HEK293 (cell line): ENCODE measurements at regions not wholly inside any gene's neighbourhood (a gene's known extent, or its start where the extent isn't known, plus 50 kb on each side); places are given as distances from the start of the nearest gene placed in this dataset.

ENCODE experiments used
- CTCF ChIP-seq: fragments of 450-650 bp; formaldehyde crosslinking; IDR thresholded peaks from 2 replicates; pipeline ENCODE4 v1.5.1; 2016; ENCODE audit warnings: missing biosample characterization, missing genetic modification characterization
- HOXA7 ChIP-seq: sonication (generic); formaldehyde crosslinking; IDR thresholded peaks from 2 replicates; pipeline ENCODE4 v1.8.1; 2022; ENCODE audit warnings: missing genetic modification reagents, borderline replicate concordance
- MZF1 ChIP-seq: fragments of 450-650 bp; formaldehyde crosslinking; IDR thresholded peaks from 2 replicates; pipeline ENCODE4 v1.5.1; 2017; ENCODE audit warnings: missing biosample characterization, missing genetic modification characterization, borderline replicate concordance
- PATZ1 ChIP-seq: fragments of 450-650 bp; formaldehyde crosslinking; IDR thresholded peaks from 2 replicates; pipeline ENCODE4 v1.5.1; 2016; ENCODE audit warnings: missing biosample characterization, missing genetic modification characterization
- REST ChIP-seq: fragments of 450-650 bp; formaldehyde crosslinking; IDR thresholded peaks from 2 replicates; pipeline ENCODE4 v1.5.1; 2016; ENCODE audit warnings: missing biosample characterization, missing genetic modification characterization
- ZBTB48 ChIP-seq: fragments of 450-650 bp; formaldehyde crosslinking; IDR thresholded peaks from 2 replicates; pipeline ENCODE4 v1.5.1; 2016; ENCODE audit warnings: missing biosample characterization, missing genetic modification characterization
- ZNF114 ChIP-seq: fragments of 450-650 bp; formaldehyde crosslinking; IDR thresholded peaks from 2 replicates; pipeline ENCODE4 v1.5.0; 2017; ENCODE audit warnings: missing biosample characterization, missing genetic modification characterization
- ZNF121 ChIP-seq: fragments of 450-650 bp; formaldehyde crosslinking; IDR thresholded peaks from 2 replicates; pipeline ENCODE4 v1.5.1; 2016; ENCODE audit warnings: missing biosample characterization, missing genetic modification characterization
- ZNF146 ChIP-seq: fragments of 450-650 bp; formaldehyde crosslinking; IDR thresholded peaks from 2 replicates; pipeline ENCODE4 v1.5.1; 2016; ENCODE audit warnings: missing biosample characterization, missing genetic modification characterization
- ZNF239 ChIP-seq: fragments of 450-650 bp; formaldehyde crosslinking; IDR thresholded peaks from 2 replicates; pipeline ENCODE4 v1.5.1; 2016; ENCODE audit warnings: missing biosample characterization, missing genetic modification characterization
- ZNF274 ChIP-seq, 2 experiments: fragments of 200-500 bp in 1 of 2; fragments of 450-650 bp in 1 of 2; sonication (Bioruptor generic) in 1 of 2; formaldehyde crosslinking in 1 of 2; IDR thresholded peaks; 2 replicates each; pipeline versions ENCODE4 v1.5.1 to v1.6.1; 2014 to 2016; ENCODE audit warnings: borderline replicate concordance in 1 of 2, inconsistent platforms in 1 of 2, low read length in 1 of 2, missing biosample characterization in 1 of 2, missing genetic modification characterization in 1 of 2
- ZNF280C ChIP-seq: fragments of 450-650 bp; formaldehyde crosslinking; IDR thresholded peaks from 2 replicates; pipeline ENCODE4 v1.5.1; 2016; ENCODE audit warnings: missing biosample characterization, missing genetic modification characterization
- ZNF280D ChIP-seq: fragments of 450-650 bp; formaldehyde crosslinking; IDR thresholded peaks from 2 replicates; pipeline ENCODE4 v1.5.1; 2016; ENCODE audit warnings: missing biosample characterization, missing genetic modification characterization

GRCh38 chr14:21748869-21749303, 75.3 kb upstream of the OR4E1 start:
- TF ChIP-seq CTCF (tag by site-specific recombination) (peak; percentile 49), HOXA7 (CRISPR knock-in tag) (no peak), MZF1 (tag by site-specific recombination) (no peak), REST (no peak), ZNF114 (no peak), ZNF280D (tag by site-specific recombination) (no peak), ZNF146 (no peak), ZNF239 (tag by site-specific recombination) (no peak), ZNF274 (IDR thresholded peaks at IDR 0.05; ENCODE audit: low read length) (no peak), ZNF274 (tag by site-specific recombination; IDR thresholded peaks at IDR 0.05; ENCODE audit: borderline replicate concordance) (no peak), ZBTB48 (no peak), PATZ1 (tag by site-specific recombination) (no peak), ZNF121 (tag by site-specific recombination) (no peak), ZNF280C (no peak)
